ENCODE measurements at regions not wholly inside any gene's neighbourhood (a gene's known extent, or its start where the extent isn't known, plus 50 kb on each side); places are given as distances from the start of the nearest gene placed in this dataset.

DNA sequence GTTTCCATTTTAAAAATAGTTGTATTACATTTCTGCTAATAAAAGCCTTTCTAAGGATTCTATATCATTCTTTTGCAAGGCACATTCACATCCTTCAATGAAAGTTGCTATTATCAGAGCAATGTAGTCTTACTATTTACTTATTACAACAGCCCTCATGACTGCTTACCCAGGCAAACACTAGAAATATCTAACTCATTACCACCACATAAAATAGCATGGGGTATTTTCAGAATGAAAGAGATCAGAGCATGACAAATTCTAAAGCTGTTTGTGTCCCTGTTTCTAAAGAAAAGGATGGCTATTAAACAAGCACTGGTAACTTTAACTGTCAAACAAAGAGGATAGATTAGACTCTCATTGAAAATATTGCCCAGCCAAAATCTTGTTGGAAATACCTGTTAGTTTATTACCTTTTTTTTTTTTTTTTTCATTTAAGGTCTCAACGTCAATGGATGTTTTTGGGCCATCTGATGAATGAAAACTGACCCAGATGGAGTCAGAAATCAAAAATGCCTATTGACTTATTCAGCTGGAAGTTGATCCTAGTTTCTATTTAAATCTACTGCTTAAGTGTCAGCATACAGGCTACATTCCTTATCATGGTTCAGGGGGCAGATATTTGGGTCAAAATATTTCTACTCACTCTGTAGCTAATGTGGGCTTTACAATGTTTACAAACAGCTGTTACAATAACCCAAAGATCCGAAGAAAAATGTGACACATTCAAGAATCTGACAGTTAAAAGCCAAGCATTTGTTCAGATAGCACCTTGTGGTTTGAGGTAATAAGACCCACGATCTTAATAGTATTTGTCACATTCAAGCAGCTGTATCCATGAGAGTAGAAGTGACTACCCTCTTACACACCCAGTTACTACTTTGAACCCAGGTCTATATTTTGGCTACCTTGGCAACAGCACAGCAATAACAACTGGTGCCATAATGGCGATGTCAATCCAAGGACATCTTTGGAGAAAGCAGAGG is 554.8 kb upstream of the MEF2C start:
- H3K27ac ChIP-seq (ENCODE audit: low read depth, low read length), result no peak overlapping the region
- H3K4me3 ChIP-seq (ENCODE audit: low read depth, low read length), result no peak overlapping the region
- no peak for DNase-seq (ENCODE audit: low read depth, low spot score)
- CTCF ChIA-PET, result interaction anchor here (0.6 to 1.9 kb wide), 3 partner anchors 12 to 710 kb away, joined by 3 to 6 read pairs (median 3); no protein-coding TSS in a partner anchor
- POLR2A ChIA-PET, result no interaction called here
- no peaks in the 10 kb centered on the region for H3K27me3 ChIP-seq (ENCODE audit: control insufficient read depth, insufficient read depth, low read length)
- TF ChIP-seq, protein P1, sequence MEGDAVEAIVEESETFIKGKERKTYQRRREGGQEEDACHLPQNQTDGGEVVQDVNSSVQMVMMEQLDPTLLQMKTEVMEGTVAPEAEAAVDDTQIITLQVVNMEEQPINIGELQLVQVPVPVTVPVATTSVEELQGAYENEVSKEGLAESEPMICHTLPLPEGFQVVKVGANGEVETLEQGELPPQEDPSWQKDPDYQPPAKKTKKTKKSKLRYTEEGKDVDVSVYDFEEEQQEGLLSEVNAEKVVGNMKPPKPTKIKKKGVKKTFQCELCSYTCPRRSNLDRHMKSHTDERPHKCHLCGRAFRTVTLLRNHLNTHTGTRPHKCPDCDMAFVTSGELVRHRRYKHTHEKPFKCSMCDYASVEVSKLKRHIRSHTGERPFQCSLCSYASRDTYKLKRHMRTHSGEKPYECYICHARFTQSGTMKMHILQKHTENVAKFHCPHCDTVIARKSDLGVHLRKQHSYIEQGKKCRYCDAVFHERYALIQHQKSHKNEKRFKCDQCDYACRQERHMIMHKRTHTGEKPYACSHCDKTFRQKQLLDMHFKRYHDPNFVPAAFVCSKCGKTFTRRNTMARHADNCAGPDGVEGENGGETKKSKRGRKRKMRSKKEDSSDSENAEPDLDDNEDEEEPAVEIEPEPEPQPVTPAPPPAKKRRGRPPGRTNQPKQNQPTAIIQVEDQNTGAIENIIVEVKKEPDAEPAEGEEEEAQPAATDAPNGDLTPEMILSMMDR (IDR thresholded peaks at IDR 0.05; ENCODE audit: low read depth, low read length), result no peak
- H3K9me3 ChIP-seq (ENCODE audit: control insufficient read depth, insufficient read depth, low read length), result no peaks in the 10 kb centered on the region

DNA sequence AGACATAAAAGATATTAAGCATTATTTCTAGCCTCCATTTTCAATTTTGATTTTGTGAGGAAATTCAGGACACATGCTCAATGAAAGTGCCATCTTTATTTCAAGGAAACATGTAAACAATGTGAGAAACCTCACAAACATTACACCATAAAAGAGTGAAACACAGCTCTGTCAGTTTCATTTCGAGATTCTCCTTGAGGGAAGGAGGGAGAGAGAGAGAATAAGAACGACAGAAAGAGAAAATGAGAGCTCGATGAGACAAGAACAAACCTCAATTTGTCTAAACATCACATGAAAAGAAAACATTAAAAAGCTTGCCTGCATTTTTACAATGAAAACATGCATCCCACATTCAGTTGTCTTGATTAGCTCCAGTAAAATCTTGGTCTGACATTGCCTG is 553.5 kb upstream of the MEF2C start:
- no peaks in the 10 kb centered on the region for H3K9me3 ChIP-seq (ENCODE audit: control insufficient read depth, insufficient read depth, low read length)
- ChIA-PET POLR2A (no interaction called here), CTCF (interaction anchor here (0.7 kb wide), 1 partner anchor 12 kb away, joined by 3 read pairs; no protein-coding TSS in a partner anchor)
- no peak overlapping the region for H3K27ac ChIP-seq (ENCODE audit: low read depth, low read length)
- no peak overlapping the region for H3K4me3 ChIP-seq (ENCODE audit: low read depth, low read length)
- DNase-seq (ENCODE audit: low read depth, low spot score), result no peak
- H3K27me3 ChIP-seq (ENCODE audit: control insufficient read depth, insufficient read depth, low read length), result no peaks in the 10 kb centered on the region
- TF ChIP-seq, protein P1 (IDR thresholded peaks at IDR 0.05; ENCODE audit: low read depth, low read length), result no peak

DNA sequence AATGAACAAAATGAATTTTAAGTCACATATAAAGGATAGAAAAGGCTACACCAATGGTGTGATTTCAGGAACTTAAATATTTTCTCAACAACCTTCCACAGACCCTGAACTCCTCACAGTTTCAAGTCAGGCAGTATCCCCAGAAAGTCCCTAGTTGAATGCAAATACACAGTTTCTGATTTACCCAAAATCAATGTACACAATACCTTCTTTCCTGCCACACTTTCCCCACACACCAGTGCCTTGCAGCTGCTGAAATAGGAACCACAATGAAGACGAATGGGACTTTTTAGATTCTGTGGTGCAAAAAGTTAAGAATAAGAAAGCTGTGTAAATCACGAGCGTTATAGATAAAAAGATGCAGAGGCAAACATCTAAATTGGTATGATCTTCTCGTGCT is 552.4 kb upstream of the MEF2C start:
- Histone ChIP-seq H3K27me3 (ENCODE audit: control insufficient read depth, insufficient read depth, low read length) (no peaks in the 10 kb centered on the region), H3K4me3 (ENCODE audit: low read depth, low read length) (no peak overlapping the region), H3K9me3 (ENCODE audit: control insufficient read depth, insufficient read depth, low read length) (no peaks in the 10 kb centered on the region), H3K27ac (ENCODE audit: low read depth, low read length) (no peak overlapping the region)
- DNase-seq (ENCODE audit: low read depth, low spot score), result no peak
- ChIA-PET POLR2A (no interaction called here), CTCF (no interaction called here)
- TF ChIP-seq, protein P1 (IDR thresholded peaks at IDR 0.05; ENCODE audit: low read depth, low read length), result no peak

DNA sequence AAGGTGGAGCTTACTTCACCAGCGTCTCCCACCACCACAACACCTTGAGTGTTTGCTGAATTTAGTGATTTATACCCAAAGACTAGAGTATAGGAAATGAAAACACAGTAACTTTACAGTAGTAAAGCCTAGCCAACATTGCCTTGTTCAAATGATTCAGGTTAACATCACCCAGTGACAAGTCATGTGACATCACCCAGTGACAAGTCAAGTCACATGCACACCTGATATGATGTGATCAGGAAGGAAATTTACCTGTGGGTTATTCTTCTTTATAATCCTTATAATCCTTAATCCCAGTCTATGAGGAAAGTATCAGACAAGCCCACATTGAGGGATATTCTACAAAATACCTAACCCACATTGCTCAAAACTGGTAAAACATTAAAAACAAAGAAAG is 545.6 kb upstream of the MEF2C start:
- DNase-seq (ENCODE audit: low read depth, low spot score), result no peak
- Histone ChIP-seq H3K9me3 (ENCODE audit: control insufficient read depth, insufficient read depth, low read length) (no peaks in the 10 kb centered on the region), H3K4me3 (ENCODE audit: low read depth, low read length) (no peak overlapping the region), H3K27ac (ENCODE audit: low read depth, low read length) (no peak overlapping the region), H3K27me3 (ENCODE audit: control insufficient read depth, insufficient read depth, low read length) (no peaks in the 10 kb centered on the region)
- ChIA-PET POLR2A (no interaction called here), CTCF (no interaction called here)
- TF ChIP-seq, protein P1 (IDR thresholded peaks at IDR 0.05; ENCODE audit: low read depth, low read length), result no peak

DNA sequence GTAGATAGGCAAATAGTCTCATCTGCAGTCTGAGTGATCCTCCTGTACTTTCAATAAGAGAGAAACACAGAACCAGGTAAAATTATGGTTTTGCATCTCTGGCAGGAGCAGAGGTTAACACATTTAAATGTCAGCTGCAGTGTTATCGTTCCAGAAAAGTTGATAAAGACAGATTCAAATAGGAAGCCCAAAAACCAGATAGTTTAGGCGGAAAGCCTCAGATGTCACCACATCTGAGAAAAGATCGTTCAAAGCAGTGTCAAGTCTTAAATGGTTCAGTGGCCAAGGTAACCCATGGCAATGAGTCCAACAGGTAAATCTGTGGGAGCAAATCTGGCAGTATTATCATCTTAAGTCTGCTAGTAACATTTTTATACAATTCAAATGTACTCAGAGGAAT is 542.1 kb upstream of the MEF2C start:
- ChIA-PET CTCF (interaction anchor here (0.8 kb wide), 1 partner anchor 12 kb away, joined by 3 read pairs; no protein-coding TSS in a partner anchor), POLR2A (no interaction called here)
- no peak overlapping the region for H3K27ac ChIP-seq (ENCODE audit: low read depth, low read length)
- no peaks in the 10 kb centered on the region for H3K27me3 ChIP-seq (ENCODE audit: control insufficient read depth, insufficient read depth, low read length)
- TF ChIP-seq, protein P1 (IDR thresholded peaks at IDR 0.05; ENCODE audit: low read depth, low read length), result no peak
- no peak overlapping the region for H3K4me3 ChIP-seq (ENCODE audit: low read depth, low read length)
- no peak for DNase-seq (ENCODE audit: low read depth, low spot score)
- no peaks in the 10 kb centered on the region for H3K9me3 ChIP-seq (ENCODE audit: control insufficient read depth, insufficient read depth, low read length)

Data from AG04450 (cell line).